ENCODE measurements at regions not wholly inside any gene's neighbourhood (a gene's known extent, or its start where the extent isn't known, plus 50 kb on each side); places are given as distances from the start of the nearest gene placed in this dataset.

DNA sequence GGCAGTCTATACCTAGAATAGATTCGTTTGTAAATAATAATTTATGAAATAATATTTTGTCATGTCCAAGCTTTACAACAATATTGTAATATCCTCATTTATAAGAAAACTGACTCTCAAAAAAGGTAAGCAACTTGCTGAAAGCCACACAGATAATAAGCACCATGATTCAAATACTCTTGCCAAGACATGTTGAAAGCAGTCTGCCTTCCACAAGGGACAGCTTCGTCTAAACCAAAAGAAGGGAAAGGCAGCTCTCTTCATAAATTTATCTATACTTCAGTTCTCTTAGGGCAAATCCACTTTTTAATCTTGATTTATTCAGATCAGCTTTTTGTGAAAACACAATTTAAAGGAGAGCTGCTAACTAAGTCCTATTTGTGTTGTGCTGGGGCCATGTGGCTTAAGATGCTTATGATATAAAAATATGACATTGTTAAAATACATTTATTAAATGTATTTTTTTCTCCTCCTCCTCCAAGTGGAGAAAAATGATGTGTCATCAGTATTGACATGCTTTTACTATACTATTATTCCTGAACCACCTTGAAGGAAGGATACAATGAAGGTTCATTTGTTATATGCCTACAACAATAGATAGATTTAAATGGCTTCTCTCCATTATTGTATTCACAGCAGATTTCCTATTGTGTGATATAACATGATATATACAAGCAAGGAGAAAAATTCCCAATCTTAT lies 737.0 kb downstream of the HDGFL1 start:
- no peak for DNase-seq (ENCODE audit: low read depth in 2 of 2)

DNA sequence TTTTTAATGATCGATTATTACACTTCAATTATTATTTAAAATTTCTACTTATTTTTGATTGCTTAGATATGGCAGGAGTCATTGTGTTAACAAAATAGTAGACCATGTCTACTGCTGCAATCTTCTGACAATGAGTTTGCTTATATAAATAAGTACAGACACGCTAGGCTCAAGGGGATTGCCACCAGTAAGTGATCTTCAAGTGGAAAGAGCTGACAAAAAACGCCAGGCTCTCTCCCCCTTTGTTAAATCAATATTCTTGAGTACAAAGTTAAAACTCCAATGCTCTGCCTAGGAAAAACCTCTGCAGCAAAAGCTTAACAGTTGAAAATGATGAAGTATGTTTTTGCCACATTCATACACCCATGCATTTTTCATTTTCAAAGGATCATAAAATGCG lies 738.1 kb downstream of the HDGFL1 start:
- DNase-seq (ENCODE audit: low read depth in 2 of 2): no peak

DNA sequence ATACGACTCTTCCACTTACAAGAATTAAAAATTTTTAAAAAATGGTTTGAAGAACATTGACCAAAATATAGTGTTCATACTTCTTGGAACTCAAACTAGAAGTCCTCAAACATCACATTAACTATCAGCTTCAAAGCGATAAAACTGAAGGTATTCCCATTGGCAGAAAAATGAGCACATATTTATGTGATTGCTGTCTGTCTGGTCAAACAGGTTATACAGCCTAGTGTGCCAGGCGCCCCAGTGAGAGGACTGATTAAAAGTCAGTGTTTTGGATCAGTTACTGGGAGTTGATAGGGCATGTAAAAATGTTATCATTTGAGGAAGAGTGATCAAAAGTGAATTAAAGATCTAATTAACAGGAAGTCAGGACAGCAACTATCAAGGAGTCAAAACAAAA lies 738.8 kb downstream of the HDGFL1 start:
- DNase-seq (ENCODE audit: low read depth in 2 of 2): no peak

DNA sequence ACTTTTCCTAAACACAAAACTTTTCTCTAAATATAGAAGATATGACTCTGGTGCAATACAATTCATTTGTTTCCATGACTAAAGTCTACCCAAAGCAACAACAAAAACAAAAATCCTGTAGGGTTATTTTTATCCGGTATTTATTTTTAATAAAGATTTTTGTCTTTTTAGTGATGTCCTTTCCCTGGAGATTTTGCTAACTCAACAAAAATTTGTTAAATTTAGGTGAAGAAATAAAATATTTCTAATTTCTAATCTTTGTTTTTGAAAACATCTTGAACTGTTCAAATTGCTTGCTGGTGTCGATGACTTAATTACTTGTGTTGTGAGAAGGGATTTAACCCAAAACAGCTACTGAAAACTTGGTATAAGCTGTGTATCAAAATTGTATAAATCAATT lies 741.8 kb downstream of the HDGFL1 start:
- DNase-seq (ENCODE audit: low read depth in 2 of 2): no peak

DNA sequence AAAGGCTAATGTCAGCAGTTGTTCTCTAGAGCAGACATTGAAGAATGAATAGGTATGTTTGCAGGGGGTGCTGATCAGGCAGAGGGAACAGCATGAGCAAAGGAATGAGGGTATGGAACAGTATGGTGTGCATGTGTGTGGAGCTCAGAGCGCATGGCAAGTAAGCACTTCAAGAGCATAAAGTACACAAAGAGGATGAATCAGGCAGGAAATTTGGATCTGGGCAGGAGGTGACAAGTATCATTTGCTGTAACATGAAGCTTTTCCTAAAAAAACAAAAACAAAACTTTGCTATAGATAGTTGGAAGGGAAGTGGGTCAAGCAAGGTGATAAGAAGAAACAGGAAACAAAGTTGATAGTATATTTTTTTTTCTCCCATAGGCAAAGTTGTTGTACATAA lies 746.8 kb downstream of the HDGFL1 start:
- DNase-seq (ENCODE audit: low read depth in 2 of 2): no peak

DNA sequence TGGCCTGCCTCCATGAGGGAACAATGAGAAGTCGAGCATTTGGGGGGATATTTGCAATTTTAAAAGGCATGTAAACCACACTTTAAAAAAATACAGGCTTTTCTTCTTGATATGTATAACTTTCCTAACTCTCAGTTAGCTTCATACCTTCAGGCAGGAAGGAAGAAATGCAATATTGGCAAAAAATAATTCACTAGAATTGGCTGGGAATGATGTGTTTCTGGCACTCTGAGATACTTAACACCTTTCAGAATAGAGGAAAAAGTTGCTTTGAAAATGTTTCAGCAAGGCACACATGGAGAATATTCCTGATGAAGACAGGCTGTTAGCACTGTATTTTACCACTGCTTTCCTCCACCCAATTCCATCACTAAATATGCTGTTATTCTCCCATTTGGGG lies 747.6 kb downstream of the HDGFL1 start:
- no peak for DNase-seq (ENCODE audit: low read depth in 2 of 2)

DNA sequence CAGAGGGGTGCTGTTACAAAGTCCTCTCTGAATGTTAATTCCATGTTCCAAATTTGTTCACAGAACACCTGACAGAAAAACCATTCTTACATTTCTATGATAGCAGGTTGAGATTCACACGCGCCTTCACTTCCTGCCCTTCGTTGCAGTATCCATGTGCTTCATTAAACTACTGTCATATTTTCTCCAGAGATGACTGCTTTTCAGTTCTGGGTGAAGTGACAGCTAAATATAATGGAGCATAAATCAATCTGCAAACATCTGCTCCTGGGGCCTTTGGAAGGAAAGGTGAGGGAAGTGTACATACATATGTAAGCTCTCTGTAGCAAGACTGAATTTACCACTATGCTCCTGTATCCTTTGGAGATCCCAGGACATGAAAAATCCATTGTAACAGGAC lies 750.2 kb downstream of the HDGFL1 start:
- DNase-seq (ENCODE audit: low read depth in 2 of 2): no peak

DNA sequence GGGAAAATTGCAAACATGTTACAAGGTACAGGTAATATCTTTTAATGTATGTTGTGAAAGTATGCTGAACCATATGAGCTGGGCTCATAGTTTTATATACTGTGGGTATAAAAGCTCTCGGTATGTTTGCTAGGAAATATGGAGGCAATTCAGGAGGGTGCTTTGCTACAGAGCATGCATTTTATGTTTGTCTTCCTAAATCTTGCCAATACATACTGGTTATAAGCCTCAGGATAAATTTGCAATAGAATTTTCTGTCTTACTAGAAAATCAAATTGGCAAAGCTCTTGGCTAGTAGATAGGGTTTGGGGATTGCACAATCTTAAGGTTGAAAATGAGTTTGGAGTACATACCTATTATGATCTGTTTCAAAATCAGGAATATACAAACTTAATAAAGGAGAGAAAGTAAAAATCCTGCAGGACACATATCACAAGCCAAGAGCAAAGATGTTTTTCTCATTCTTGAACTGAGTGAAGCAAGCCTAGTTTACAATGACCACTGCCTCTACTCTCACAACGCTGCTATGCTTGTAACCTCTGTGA lies 751.2 kb downstream of the HDGFL1 start:
- no peak for DNase-seq (ENCODE audit: low read depth in 2 of 2)

DNA sequence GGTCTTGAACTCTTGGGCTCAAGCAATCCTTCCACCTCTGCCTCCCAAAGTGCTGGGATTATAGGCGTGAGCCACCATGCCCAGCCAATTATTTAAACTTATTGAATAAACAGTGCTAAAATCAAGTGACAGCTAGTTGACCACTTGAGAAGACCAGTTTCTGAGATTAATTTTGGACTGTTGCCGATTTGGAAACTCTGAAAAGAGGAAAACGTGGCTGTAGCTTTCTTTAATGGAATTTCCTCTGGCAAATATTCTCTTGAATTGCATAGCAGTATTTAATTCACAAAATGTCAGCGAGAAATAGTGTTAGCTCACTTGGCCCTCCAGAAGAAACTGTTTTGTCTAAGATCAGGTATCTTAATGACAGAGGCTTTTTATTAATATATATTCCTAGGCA lies 754.5 kb downstream of the HDGFL1 start:
- no peak for DNase-seq (ENCODE audit: low read depth in 2 of 2)

DNA sequence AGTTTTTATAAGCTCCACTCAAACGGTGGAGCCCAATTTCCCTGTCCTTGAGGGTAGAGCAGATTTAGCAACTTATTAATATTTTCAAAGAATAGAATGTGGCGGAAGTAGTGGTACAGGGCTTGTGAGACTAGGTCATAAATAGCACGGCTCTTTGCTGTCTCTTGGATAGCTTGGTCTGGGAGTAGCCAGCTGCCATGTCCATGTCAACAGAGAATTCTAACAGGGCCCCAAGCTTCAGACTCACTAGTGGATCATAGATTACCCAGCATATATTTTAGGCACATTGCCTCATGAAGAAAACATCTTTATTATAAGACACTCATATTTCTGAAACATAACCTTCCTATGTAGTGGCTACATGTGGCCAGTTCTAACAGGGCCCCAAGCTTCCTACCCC lies 755.7 kb downstream of the HDGFL1 start:
- DNase-seq (ENCODE audit: low read depth in 2 of 2): no peak

DNA sequence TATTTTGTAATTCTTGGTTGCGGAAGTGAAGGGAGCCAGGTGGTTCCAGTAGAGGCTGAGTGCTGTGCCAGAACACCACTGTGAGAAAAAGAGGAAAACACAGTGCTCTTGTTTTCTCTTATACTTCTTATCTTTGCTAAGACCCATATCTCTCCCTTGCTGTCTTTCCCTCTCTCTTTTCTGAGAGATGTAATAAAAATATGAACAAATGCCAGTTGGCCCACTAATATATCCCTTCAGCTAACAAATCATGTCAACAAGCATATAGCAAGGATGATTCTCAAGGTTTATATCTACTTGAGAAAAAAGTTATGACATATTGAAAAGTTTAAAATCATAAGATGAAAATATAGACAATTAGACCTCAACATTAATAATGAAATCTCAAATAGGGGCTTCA lies 758.3 kb downstream of the HDGFL1 start:
- DNase-seq (ENCODE audit: low read depth in 2 of 2): no peak

DNA sequence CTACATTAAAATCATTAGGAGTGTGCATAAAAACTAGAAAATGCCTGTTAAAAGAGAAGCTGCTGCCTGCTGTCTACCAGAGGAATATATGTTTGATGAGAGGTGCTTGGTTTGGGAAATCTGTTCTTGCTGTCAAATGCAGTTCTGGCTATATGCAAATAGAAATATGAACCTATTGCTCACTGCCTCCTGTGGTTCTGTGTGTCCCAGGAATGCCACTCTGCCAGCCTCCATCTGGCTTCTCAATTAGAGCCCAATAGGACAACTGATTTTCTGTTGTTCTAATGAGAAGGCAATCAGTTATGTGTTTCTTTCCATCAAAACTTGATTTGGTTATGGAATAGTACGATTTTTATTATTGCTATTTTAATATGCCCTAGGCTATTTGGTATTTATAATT lies 759.7 kb downstream of the HDGFL1 start:
- DNase-seq (ENCODE audit: low read depth in 2 of 2): no peak

DNA sequence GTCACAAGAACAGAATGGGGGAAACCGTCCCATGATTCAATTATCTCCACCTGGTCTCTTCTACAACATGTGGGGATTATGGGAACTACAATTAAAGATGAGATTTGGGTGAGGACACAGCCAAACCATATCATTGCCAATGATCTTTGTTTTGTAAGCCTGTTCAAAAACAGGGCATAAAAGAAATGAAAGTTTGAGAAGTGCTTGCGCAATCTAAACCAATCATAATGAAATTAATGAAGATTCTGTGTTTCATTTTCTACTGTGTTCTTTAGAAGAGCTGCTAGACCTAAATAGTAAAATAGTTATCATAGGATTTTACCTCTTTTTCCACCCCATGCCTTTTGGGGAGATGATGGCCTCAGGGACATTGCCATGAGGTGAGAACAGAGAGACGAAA lies 761.3 kb downstream of the HDGFL1 start:
- DNase-seq (ENCODE audit: low read depth in 2 of 2): no peak

DNA sequence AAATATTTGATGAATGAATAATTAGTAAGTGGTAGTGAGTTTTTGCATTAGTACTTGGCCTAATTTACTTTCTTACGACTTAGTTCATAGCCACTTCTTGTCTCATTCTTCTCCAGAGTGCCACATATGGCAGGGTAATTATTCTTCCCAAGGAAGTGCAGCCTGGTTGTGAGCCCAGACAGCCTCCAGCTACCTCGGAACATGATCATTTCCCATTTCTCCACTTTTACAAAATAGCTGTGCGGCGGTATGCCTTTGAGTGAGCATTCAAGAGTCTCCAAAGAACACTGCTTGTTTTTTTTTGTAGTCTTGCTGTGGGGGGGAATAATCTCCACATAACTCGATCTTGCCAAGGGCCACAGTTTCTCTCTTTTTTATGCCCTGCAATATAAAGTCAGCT lies 765.0 kb downstream of the HDGFL1 start:
- DNase-seq (ENCODE audit: low read depth in 2 of 2): no peak

DNA sequence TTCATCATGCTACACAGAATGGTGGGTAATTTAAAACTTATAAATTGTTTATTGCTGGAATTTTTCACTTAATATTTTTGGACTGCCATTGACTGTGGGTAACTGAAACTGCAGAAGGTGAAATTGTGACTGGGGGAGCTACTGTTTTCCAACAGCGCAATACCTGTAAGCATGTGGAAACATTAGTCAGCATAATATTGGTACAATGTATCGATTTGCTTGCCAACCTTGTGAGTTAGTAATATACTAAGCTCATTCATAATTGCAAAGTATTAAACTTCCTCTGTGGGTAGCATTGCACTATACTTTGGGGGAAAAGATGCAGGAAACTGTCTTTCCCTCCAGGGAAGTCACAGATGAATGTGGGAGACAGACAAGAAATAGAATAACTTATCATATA lies 766.5 kb downstream of the HDGFL1 start:
- DNase-seq (ENCODE audit: low read depth in 2 of 2): no peak

DNA sequence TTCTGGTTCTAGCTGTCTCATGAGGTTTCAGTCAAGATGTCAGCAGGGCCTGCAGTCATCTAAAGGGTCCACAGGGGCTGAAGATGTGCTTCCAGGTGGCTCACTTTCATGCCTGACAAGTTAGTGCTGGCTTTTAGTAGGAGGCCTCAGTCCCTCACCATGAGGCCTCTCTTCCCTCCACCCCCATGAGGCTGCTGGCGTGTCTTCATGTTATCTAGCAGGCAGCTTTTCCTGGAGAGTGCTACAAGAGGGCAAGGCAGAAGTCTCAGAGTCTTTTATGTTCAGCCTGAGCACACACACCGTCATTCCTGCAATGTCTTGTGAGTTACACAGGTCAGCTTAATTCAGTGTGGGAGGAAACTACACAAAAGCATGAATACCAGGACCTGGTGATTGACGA lies 769.9 kb downstream of the HDGFL1 start:
- DNase-seq (ENCODE audit: low read depth in 2 of 2): no peak

DNA sequence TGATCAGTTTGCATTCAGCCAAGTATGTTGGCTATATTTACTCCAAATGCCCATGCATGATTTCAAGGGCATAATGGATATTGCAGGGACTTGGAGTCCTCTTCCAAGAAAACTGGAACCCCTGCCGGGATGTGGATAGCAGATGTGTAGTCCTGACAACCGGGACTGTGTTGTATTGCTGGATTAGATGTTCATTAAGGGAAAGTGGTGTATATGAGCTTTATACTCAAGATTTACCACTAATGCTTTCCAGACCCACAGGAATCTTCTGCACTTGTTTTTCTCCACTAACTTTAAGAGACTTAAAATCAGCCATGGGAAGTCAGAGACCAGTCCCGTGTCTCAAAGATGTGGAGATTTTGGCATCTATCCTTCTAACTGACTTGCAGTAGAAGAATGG lies 770.9 kb downstream of the HDGFL1 start:
- DNase-seq (ENCODE audit: low read depth in 2 of 2): no peak

DNA sequence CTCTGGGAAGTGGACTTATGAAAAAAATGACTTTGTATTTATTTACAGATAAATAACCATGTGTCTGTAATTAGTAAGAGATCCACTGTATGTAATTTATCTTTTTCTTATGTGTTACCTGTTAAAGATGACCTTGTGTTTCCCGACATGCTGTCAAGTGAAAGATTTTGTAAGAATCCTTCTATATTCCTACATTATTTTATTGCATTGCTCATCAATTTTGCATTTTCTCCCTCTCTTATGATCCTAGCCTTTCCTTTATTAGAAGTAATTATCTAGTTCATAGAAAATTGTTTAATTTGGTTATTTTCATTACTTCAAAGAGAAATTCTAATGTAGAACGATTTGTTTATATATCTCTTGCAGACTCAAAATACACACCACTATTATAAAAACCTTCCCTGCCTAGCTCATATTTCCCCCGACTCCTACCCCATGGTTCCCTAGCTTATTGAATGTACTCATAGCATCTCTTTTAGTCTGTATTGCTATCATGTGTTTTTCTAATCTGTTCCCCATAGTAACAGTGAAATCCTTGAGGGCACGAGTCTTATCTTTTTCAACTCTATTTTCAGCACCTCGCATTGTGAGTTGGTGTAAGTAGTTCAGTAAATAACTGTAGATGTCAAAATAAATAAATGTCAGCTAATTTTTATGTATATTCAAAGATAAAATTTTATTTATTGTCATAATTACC lies 774.4 kb downstream of the HDGFL1 start:
- DNase-seq (ENCODE audit: low read depth in 2 of 2): no peak

DNA sequence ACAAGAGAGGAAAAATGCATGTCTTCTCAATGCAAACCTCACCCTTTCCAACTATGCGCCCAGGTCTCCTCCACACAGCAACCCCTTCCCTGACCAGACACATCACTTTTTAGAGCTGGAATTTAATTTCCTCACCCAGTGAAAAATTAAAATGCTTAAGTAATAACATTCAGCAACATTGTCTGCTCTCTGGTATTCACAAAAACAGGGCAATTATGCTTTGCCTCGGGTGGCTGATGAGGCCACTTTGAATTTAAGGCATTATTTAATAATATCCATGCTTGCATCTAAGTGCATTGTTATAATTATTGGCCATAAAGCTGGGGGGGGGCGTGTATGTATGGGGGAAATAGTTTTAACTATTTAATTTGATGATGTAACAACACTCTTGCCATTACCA lies 777.8 kb upstream of the NRSN1 start:
- DNase-seq (ENCODE audit: low read depth in 2 of 2): no peak

DNA sequence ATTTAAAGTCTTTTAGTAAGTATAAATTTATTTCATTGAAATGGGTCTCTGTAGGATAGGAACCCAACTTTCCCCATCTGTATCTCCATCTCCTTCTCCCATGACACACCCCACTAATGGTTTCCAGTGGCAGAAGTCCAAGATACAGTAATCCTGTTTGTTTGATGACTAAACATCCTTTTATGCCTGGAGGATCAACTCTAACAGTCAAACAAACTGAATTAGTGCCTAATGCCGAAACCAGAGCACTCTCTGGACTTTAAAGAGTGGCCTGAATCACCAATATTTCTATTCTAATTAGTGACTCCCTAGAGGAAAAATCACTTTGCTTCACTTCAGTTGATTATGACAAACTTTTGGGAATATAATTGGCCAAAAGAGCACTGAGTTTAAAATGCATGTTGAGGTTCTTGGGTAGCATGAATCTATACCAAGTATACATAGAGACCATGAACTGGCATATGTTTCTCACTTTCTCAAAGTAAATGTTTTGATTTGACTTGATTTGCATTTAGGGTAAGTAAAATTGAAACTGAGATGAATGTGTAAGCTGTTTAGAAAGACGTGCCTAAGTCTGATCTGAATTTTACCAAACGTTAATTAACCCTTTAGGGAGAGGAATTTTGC lies 776.4 kb upstream of the NRSN1 start:
- DNase-seq (ENCODE audit: low read depth in 2 of 2): peak; percentile 62 to 65

DNA sequence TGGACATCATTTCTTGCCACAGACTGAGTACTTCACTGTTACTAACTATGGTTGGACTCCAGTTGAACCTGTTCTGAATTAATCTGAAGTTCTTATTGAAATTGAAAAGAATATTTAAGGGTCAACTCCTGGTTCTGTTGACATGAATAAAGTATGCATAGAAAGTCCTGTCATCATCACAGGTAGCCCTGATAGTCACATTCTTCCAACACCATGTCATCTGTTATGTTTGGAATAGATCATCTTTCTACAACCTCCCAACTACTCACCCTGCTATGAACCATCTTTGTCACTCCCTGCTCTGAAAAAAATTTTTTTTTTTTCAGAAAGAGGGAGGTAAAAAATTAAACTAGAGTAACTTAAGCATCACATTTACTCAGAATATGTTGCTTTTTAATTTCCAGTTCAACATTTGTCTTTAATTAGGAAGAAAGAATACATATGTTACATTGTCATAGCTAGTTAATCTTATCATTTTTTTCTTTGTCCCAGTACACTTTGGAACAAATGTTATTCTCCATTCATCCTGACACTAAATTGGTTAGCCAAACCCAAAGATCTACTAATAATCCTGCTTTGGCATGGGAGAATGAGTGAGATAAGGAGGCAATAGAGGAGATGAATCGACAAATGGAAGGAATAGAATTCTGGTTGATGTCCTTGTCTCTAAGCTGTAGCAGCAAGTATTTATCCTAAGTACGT lies 775.1 kb upstream of the NRSN1 start:
- DNase-seq (ENCODE audit: low read depth in 2 of 2): no peak

DNA sequence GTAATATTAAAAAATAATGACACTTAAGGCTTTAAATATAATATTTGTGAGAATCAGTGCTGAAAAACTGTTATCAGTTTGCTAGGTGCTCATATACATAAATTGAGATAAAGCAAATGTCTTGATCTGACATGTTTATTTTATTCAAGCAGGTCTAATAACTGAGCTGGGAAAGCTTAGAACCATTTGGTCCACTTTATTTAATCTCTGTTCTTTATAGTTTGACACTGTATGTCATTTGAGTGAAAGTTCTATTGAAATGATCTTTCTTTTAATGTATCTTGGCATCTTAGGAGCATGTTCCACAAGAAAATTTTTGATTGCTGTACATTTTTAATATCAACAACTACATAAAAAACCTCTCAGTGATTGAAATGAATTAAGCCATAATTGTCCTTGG lies 772.0 kb upstream of the NRSN1 start:
- no peak for DNase-seq (ENCODE audit: low read depth in 2 of 2)
